BJ (cell line): ENCODE measurements at regions not wholly inside any gene's neighbourhood (a gene's known extent, or its start where the extent isn't known, plus 50 kb on each side); places are given as distances from the start of the nearest gene placed in this dataset.

Experiments used
- CTCF ChIA-PET: fragments of 350-600 bp; formaldehyde crosslinking; extraction: SDS; loops from one replicate; lab custom pipeline; 2021; ENCODE audit warnings: antibody characterized with exemption, inconsistent platforms; lab: Yijun Ruan, JAX
- POLR2A ChIA-PET: fragments of 300-600 bp; sonication (Branson Sonifier 250); formaldehyde crosslinking; extraction: SDS; loops from one replicate; lab custom pipeline; 2021; ENCODE audit warnings: antibody characterized with exemption; lab: Charles Lee
- DNase-seq: peaks from one replicate; pipeline ENCODE4 v3.0.0-alpha.2; 2011; ENCODE audit warnings: low read depth
- H3K27me3 ChIP-seq: 2 replicates; pipeline ENCODE4 v1.6.0; 2011; ENCODE audit warnings: low read length; ENCODE audit not compliant: control insufficient read depth, insufficient read depth
- H3K36me3 ChIP-seq: 2 replicates; pipeline ENCODE4 v1.5.1; 2011; ENCODE audit warnings: low read length; ENCODE audit not compliant: control insufficient read depth, insufficient read depth
- H3K4me3 ChIP-seq: 2 replicates; pipeline ENCODE4 v1.5.1; 2011; ENCODE audit warnings: low read depth, mild to moderate bottlenecking, control low read depth, low read length
- CTCF ChIP-seq: IDR thresholded peaks from 2 replicates; pipeline ENCODE4 v1.5.1; 2011; ENCODE audit warnings: low read depth, mild to moderate bottlenecking, control low read depth, inconsistent platforms, low read length, moderate library complexity; ENCODE audit not compliant: insufficient read depth

DNA sequence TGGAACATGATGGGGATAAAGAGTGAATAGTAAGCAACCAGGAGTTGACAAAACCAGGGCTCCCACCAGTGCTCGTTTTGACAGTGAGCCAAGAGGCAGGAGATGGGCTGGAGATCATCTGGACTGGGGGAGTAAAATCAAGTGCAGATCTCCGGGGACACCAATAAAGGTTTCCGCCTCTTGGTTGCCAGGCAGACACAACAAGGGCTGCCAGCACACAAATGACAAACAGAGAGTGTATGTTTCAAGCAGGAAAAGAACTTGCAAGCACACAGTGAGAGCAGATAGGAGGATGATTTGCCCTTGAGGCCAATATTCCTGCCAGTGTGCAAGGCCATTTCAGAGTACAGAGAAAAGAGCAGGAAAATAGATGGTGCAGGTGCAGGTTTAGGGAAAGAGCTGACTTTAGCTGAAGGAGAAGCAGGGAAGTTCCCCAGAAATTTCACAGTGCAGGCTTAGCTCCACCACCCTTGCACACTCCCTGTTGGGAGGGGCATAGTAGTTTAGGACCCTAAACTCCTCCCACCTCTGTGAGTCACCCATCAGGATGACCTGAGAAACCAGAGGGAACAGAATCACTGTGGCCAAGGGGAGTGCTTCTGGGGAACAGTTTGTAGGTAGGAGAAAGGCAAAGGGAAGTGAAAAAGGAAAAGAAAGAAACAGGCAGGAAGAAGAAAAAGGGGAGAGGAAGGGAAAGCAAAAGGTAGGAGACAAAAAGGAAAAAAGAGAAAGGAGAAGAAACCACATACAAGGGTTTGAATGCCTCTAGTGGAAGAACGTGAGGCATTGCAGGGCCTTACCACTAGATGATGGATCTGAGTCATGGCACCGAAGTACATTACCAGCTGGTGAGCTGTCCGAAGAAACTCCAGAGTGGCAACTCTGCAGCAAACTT, 404.4 kb downstream of the SLC6A15 start:
- CTCF ChIA-PET: interaction anchor here (0.6 to 1.6 kb wide), 15 partner anchors 8 to 1822 kb away, joined by 3 to 13 read pairs (median 3); partner anchors contain the start of gene TMTC2
- H3K4me3 ChIP-seq: no peak overlapping the region
- TF ChIP-seq CTCF: peak; percentile 76
- POLR2A ChIA-PET: no interaction called here
- H3K27me3 ChIP-seq: no peaks in the 10 kb centered on the region
- H3K36me3 ChIP-seq: no peaks in the 10 kb centered on the region
- DNase-seq: peak; percentile 46

DNA sequence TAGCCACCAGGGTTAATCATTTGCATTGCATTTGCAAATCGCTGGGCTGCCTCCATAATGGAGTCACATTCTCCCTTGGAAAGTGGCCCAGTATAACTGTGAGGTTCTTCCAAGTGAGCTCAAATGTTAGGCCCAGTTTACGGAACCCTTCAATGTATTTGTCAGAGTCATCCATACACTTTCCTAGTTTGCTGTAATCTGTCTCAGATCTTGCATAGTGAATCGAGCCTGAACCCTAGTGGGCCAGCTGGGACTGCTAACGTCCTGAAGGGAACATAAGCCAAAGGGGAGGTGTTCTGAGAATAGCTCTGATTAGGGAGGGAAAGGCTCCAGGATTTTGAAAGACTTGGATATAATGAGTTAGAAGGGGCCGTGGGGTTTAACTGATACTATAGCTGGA, 406.3 kb downstream of the SLC6A15 start:
- ChIA-PET CTCF (interaction anchor here (1.2 kb wide), 3 partner anchors 8 to 680 kb away, joined by 3 to 4 read pairs (median 3); no protein-coding TSS in a partner anchor), POLR2A (no interaction called here)
- H3K36me3 ChIP-seq: no peaks in the 10 kb centered on the region
- DNase-seq: no peak
- no peak for TF ChIP-seq CTCF
- H3K27me3 ChIP-seq: no peaks in the 10 kb centered on the region
- H3K4me3 ChIP-seq: no peak overlapping the region

GRCh38 chr12:84502907-84503787, 409.5 kb downstream of the SLC6A15 start:
- TF ChIP-seq CTCF: peak; percentile 81
- H3K36me3 ChIP-seq: no peaks in the 10 kb centered on the region
- ChIA-PET CTCF (interaction anchor here (0.5 to 3.3 kb wide), 11 partner anchors 10 to 1818 kb away, joined by 3 to 35 read pairs (median 3); partner anchors contain the start of gene TMTC2), POLR2A (no interaction called here)
- no peaks in the 10 kb centered on the region for H3K27me3 ChIP-seq
- DNase-seq: no peak
- H3K4me3 ChIP-seq: no peak overlapping the region

- POLR2A ChIA-PET: no interaction called here
- no peak overlapping the region for H3K4me3 ChIP-seq
- no peak for TF ChIP-seq CTCF
- H3K36me3 ChIP-seq: no peaks in the 10 kb centered on the region
- no peaks in the 10 kb centered on the region for H3K27me3 ChIP-seq
- CTCF ChIA-PET: interaction anchor here (1.4 to 3.3 kb wide), 3 partner anchors 18 to 1817 kb away, joined by 3 to 35 read pairs (median 17); partner anchors contain the start of gene TMTC2
- DNase-seq: no peak
Observed at GRCh38 chr12:84502180-84502860, 410.3 kb downstream of the SLC6A15 start.
